Nucleus accumbens (tissue), 56 donors: ENCODE measurements at regions not wholly inside any gene's neighbourhood (a gene's known extent, or its start where the extent isn't known, plus 50 kb on each side); places are given as distances from the start of the nearest gene placed in this dataset.
A peak's percentile ranks its signal among the peaks of the same experiment; 100 is the strongest.

Experiments used
- DNase-seq, 56 donors: peaks; one replicate each; lab custom pipeline; 2025; lab: John Stamatoyannopoulos, UW

GRCh38 chr4:136636155-136636554 is 896.1 kb downstream of the PCDH18 start:
- DNase-seq, result no peak

- DNase-seq, result no peak
Observed at GRCh38 chr4:136634121-136634520, 898.2 kb downstream of the PCDH18 start.

GRCh38 chr4:136599890-136600289 is 932.4 kb downstream of the PCDH18 start:
- DNase-seq, result no peak

GRCh38 chr4:136590440-136590839 is 941.9 kb downstream of the PCDH18 start:
- no peak for DNase-seq

GRCh38 chr4:136583567-136583966 is 948.7 kb downstream of the PCDH18 start:
- no peak for DNase-seq

GRCh38 chr4:136581119-136581518 is 951.2 kb downstream of the PCDH18 start:
- no peak for DNase-seq

GRCh38 chr4:136575146-136575545 is 957.1 kb downstream of the PCDH18 start:
- no peak for DNase-seq

- DNase-seq, result no peak
Observed at GRCh38 chr4:136573460-136573859, 958.8 kb downstream of the PCDH18 start.

GRCh38 chr4:136571315-136571714 is 961.0 kb downstream of the PCDH18 start:
- DNase-seq, result no peak

- no peak for DNase-seq
Observed at GRCh38 chr4:136562834-136563233, 969.5 kb downstream of the PCDH18 start.

- DNase-seq, result no peak
Observed at GRCh38 chr4:136558940-136559494, 973.3 kb downstream of the PCDH18 start.

- no peak for DNase-seq
Observed at GRCh38 chr4:136557396-136557795, 974.9 kb downstream of the PCDH18 start.

- no peak for DNase-seq
Observed at GRCh38 chr4:136554033-136554432, 978.3 kb downstream of the PCDH18 start.

- DNase-seq, result no peak
Observed at GRCh38 chr4:136551753-136552152, 980.5 kb downstream of the PCDH18 start.

- no peak for DNase-seq
Observed at GRCh38 chr4:136540747-136541146, 991.5 kb downstream of the PCDH18 start.

GRCh38 chr4:136528131-136528530 is 1004.2 kb downstream of the PCDH18 start:
- no peak for DNase-seq

GRCh38 chr4:136526517-136526916 is 1005.8 kb downstream of the PCDH18 start:
- no peak for DNase-seq

- DNase-seq, result no peak
Observed at GRCh38 chr4:136524039-136524438, 1008.3 kb downstream of the PCDH18 start.

GRCh38 chr4:136516371-136516770 is 1015.9 kb downstream of the PCDH18 start:
- no peak for DNase-seq

- no peak for DNase-seq
Observed at GRCh38 chr4:136505020-136505419, 1027.3 kb downstream of the PCDH18 start.

GRCh38 chr4:136495851-136496250 is 1036.4 kb downstream of the PCDH18 start:
- DNase-seq, result no peak

GRCh38 chr4:136495076-136495475 is 1037.2 kb downstream of the PCDH18 start:
- peak in 6 of 56 donors; percentile 0 to 5 (median 1) for DNase-seq

- DNase-seq, result no peak
Observed at GRCh38 chr4:136489101-136489500, 1043.2 kb downstream of the PCDH18 start.
